ENCODE measurements at regions not wholly inside any gene's neighbourhood (a gene's known extent, or its start where the extent isn't known, plus 50 kb on each side); places are given as distances from the start of the nearest gene placed in this dataset.
"Not testable (repeated sequence)": the region's sequence is repeated elsewhere in the genome, so short reads cannot be mapped to it uniquely, and the experiment has no call there.

GRCh38 chr6:23775127-23775526 lies 350.9 kb upstream of the NRSN1 start:
- no peak for DNase-seq (ENCODE audit: low spot score)

- no peak for DNase-seq (ENCODE audit: low spot score)
These were observed 342.1 kb upstream of the NRSN1 start for GRCh38 chr6:23783901-23784300.

- no peak for DNase-seq (ENCODE audit: low spot score)
These were observed 341.6 kb upstream of the NRSN1 start for GRCh38 chr6:23784301-23784919.

GRCh38 chr6:23790756-23791155 lies 335.3 kb upstream of the NRSN1 start:
- no peak for DNase-seq (ENCODE audit: low spot score)

GRCh38 chr6:23797041-23797440 lies 329.0 kb upstream of the NRSN1 start:
- DNase-seq (ENCODE audit: low spot score): no peak

GRCh38 chr6:23804289-23804688 lies 321.7 kb upstream of the NRSN1 start:
- not testable (repeated sequence) for DNase-seq (ENCODE audit: low spot score)

- not testable (repeated sequence) for DNase-seq (ENCODE audit: low spot score)
These were observed 304.9 kb upstream of the NRSN1 start for GRCh38 chr6:23821141-23821540.

GRCh38 chr6:23823421-23823820 lies 302.6 kb upstream of the NRSN1 start:
- DNase-seq (ENCODE audit: low spot score): no peak

- no peak for DNase-seq (ENCODE audit: low spot score)
These were observed 299.4 kb upstream of the NRSN1 start for GRCh38 chr6:23826572-23826971.

GRCh38 chr6:23828861-23829260 lies 297.2 kb upstream of the NRSN1 start:
- no peak for DNase-seq (ENCODE audit: low spot score)

GRCh38 chr6:23841116-23841515 lies 284.9 kb upstream of the NRSN1 start:
- no peak for DNase-seq (ENCODE audit: low spot score)

- DNase-seq (ENCODE audit: low spot score): no peak
These were observed 283.3 kb upstream of the NRSN1 start for GRCh38 chr6:23842760-23843159.

GRCh38 chr6:23851522-23851921 lies 274.5 kb upstream of the NRSN1 start:
- DNase-seq (ENCODE audit: low spot score): no peak

- not testable (repeated sequence) for DNase-seq (ENCODE audit: low spot score)
These were observed 272.4 kb upstream of the NRSN1 start for GRCh38 chr6:23853566-23854133.

GRCh38 chr6:23854154-23854553 lies 271.9 kb upstream of the NRSN1 start:
- not testable (repeated sequence) for DNase-seq (ENCODE audit: low spot score)

- no peak for DNase-seq (ENCODE audit: low spot score)
These were observed 270.4 kb upstream of the NRSN1 start for GRCh38 chr6:23855497-23856116.

- no peak for DNase-seq (ENCODE audit: low spot score)
These were observed 255.5 kb upstream of the NRSN1 start for GRCh38 chr6:23870496-23870895.

GRCh38 chr6:23873161-23873560 lies 252.9 kb upstream of the NRSN1 start:
- no peak for DNase-seq (ENCODE audit: low spot score)

- no peak for DNase-seq (ENCODE audit: low spot score)
These were observed 251.0 kb upstream of the NRSN1 start for GRCh38 chr6:23875006-23875405.

GRCh38 chr6:23879816-23880215 lies 246.2 kb upstream of the NRSN1 start:
- no peak for DNase-seq (ENCODE audit: low spot score)

GRCh38 chr6:23890543-23891227 lies 235.3 kb upstream of the NRSN1 start:
- DNase-seq (ENCODE audit: low spot score): no peak

GRCh38 chr6:23905133-23905815 lies 220.7 kb upstream of the NRSN1 start:
- no peak for DNase-seq (ENCODE audit: low spot score)

GRCh38 chr6:23910420-23910819 lies 215.6 kb upstream of the NRSN1 start:
- no peak for DNase-seq (ENCODE audit: low spot score)
